ENCODE measurements at regions not wholly inside any gene's neighbourhood (a gene's known extent, or its start where the extent isn't known, plus 50 kb on each side); places are given as distances from the start of the nearest gene placed in this dataset.

GRCh38 chr17:72434581-72434980 lies 313.8 kb downstream of the SOX9 start:
- ChIA-PET CTCF (interaction anchor here (0.9 to 3.3 kb wide), 5 partner anchors 9 to 105 kb away, joined by 3 to 8 read pairs (median 4); no protein-coding TSS in a partner anchor), POLR2A (interaction anchor here (0.7 kb wide), 1 partner anchor 23 kb away, joined by 4 read pairs; no protein-coding TSS in a partner anchor)
- Histone ChIP-seq H3K4me2 (0 out of 3 replicates have a peak overlapping the region, but pooled peaks have one; percentile 0), H3K4me1 (peaks cover 82% of the 10 kb centered on the region), H3K27ac (peak overlapping the region in 1 of 2 experiments; percentile 41; a peak in 3 of 6 replicates), H3K9me3 (no peaks in the 10 kb centered on the region), H3K4me3 (no peak overlapping the region)
- no peak for ATAC-seq
- no peak for DNase-seq (ENCODE audit: low read depth in 1 of 2, low spot score in 1 of 2)
- TF ChIP-seq, protein P1, sequence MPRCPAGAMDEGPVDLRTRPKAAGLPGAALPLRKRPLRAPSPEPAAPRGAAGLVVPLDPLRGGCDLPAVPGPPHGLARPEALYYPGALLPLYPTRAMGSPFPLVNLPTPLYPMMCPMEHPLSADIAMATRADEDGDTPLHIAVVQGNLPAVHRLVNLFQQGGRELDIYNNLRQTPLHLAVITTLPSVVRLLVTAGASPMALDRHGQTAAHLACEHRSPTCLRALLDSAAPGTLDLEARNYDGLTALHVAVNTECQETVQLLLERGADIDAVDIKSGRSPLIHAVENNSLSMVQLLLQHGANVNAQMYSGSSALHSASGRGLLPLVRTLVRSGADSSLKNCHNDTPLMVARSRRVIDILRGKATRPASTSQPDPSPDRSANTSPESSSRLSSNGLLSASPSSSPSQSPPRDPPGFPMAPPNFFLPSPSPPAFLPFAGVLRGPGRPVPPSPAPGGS (IDR thresholded peaks at IDR 0.05) = no peak
- no peak for TF ChIP-seq EP300 (IDR thresholded peaks at IDR 0.05)
- TF ChIP-seq BHLHE40 (IDR thresholded peaks at IDR 0.05; ENCODE audit: low read depth, low read length) = no peak
- TF ChIP-seq TFCP2L1 (CRISPR knock-in tag; IDR thresholded peaks at IDR 0.05) = no peak
- TF ChIP-seq CEBPB (IDR thresholded peaks at IDR 0.05) = no peak
- no peak for TF ChIP-seq FOSL2 (IDR thresholded peaks at IDR 0.05)
- no peak for TF ChIP-seq FOSL2 (CRISPR knock-in tag; IDR thresholded peaks at IDR 0.05)
- TF ChIP-seq FOXS1 (CRISPR knock-in tag; IDR thresholded peaks at IDR 0.05) = no peak
- TF ChIP-seq, protein P2, sequence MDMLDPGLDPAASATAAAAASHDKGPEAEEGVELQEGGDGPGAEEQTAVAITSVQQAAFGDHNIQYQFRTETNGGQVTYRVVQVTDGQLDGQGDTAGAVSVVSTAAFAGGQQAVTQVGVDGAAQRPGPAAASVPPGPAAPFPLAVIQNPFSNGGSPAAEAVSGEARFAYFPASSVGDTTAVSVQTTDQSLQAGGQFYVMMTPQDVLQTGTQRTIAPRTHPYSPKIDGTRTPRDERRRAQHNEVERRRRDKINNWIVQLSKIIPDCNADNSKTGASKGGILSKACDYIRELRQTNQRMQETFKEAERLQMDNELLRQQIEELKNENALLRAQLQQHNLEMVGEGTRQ (IDR thresholded peaks at IDR 0.05) = no peak
- FAIRE-seq = no peak

GRCh38 chr17:72434991-72435618 lies 314.3 kb downstream of the SOX9 start:
- Histone ChIP-seq H3K4me2 (0 out of 3 replicates have a peak overlapping the region, but pooled peaks have one; percentile 0), H3K27ac (peak overlapping the region; percentile 20 to 41; a peak in 4 of 6 replicates), H3K9me3 (no peaks in the 10 kb centered on the region), H3K4me1 (peaks cover 76% of the 10 kb centered on the region), H3K4me3 (no peak overlapping the region)
- FAIRE-seq (no peak), DNase-seq (ENCODE audit: low read depth in 1 of 2, low spot score in 1 of 2) (no peak), ATAC-seq (peak in 1 of 2 experiments; percentile 39; a peak in 4 of 6 replicates)
- ChIA-PET CTCF (interaction anchor here (0.9 to 3.3 kb wide), 5 partner anchors 9 to 105 kb away, joined by 3 to 8 read pairs (median 4); no protein-coding TSS in a partner anchor), POLR2A (no interaction called here)
- TF ChIP-seq CBX2 (IDR thresholded peaks at IDR 0.05; ENCODE audit: borderline replicate concordance, low read depth) (no peak), MAZ (IDR thresholded peaks at IDR 0.05; ENCODE audit: borderline replicate concordance, low read depth, low read length) (no peak), EP300 (IDR thresholded peaks at IDR 0.05) (no peak), POLR2AphosphoS2 (conservative IDR thresholded peaks at IDR 0.05; ENCODE audit: low read length) (no peak), KDM1A (IDR thresholded peaks at IDR 0.05; ENCODE audit: low read depth) (no peak), JUNB (IDR thresholded peaks at IDR 0.05) (no peak), MAFK (IDR thresholded peaks at IDR 0.05; ENCODE audit: partially characterized antibody) (no peak), FOXS1 (CRISPR knock-in tag; IDR thresholded peaks at IDR 0.05) (no peak), HMGXB4 (CRISPR knock-in tag; IDR thresholded peaks at IDR 0.05; ENCODE audit: borderline replicate concordance) (no peak), HOXB5 (CRISPR knock-in tag; IDR thresholded peaks at IDR 0.05) (no peak), FOSB (CRISPR knock-in tag; IDR thresholded peaks at IDR 0.05) (no peak), POLR2A (IDR thresholded peaks at IDR 0.05; ENCODE audit: low read length) (no peak), NFE2L2 (conservative IDR thresholded peaks at IDR 0.05; ENCODE audit: low read length) (no peak)
- TF ChIP-seq, protein P3, sequence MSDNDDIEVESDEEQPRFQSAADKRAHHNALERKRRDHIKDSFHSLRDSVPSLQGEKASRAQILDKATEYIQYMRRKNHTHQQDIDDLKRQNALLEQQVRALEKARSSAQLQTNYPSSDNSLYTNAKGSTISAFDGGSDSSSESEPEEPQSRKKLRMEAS (IDR thresholded peaks at IDR 0.05) = no peak
- 81% methylated on average over 9 of the region's 9 CpGs for WGBS (ENCODE audit: missing lambda C conversion rate)
